NCI-H345 treated with DMSO at 0.1 percent for 48 hours (cell line): ENCODE measurements at regions not wholly inside any gene's neighbourhood (a gene's known extent, or its start where the extent isn't known, plus 50 kb on each side); places are given as distances from the start of the nearest gene placed in this dataset.

Experiments
- DNase-seq: peaks from one replicate; lab custom pipeline; 2025; ENCODE audit not compliant: unreplicated experiment; lab: John Stamatoyannopoulos, UW

GRCh38 chr15:93146196-93146595 is 57.2 kb upstream of the RGMA start:
- DNase-seq = no peak

- no peak for DNase-seq
Measured at GRCh38 chr15:93144463-93145236, 55.6 kb upstream of the RGMA start.

- DNase-seq = no peak
Measured at GRCh38 chr15:93143186-93143585, 54.2 kb upstream of the RGMA start.

- DNase-seq = no peak
Measured at GRCh38 chr15:93141371-93141794, 52.4 kb upstream of the RGMA start.

GRCh38 chr15:93139436-93139835 is 50.4 kb upstream of the RGMA start:
- no peak for DNase-seq

- DNase-seq = no peak
Measured at GRCh38 chr15:93138681-93139250, 49.8 kb upstream of the RGMA start.
